ENCODE measurements at regions not wholly inside any gene's neighbourhood (a gene's known extent, or its start where the extent isn't known, plus 50 kb on each side); places are given as distances from the start of the nearest gene placed in this dataset.

DNA sequence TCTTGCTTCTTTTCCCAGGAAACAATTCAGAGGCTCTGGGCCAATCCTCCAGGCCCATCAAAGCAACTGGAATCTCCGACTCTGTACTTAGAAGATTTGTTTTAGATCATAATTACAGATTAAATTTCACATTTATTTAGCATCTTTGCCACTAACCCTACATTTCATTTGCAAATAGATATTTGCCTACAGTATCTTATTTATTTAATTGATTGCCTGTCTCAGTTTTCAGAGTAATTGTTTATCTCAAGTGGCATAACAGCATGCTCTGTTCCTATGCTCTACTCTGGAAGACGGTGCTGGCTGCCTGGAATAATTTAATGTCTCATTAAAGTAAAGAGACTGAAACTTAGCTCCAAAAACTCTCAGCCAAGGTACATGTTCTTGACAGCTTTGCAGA is 213.4 kb downstream of the HNMT start:
- DNase-seq: no peak

DNA sequence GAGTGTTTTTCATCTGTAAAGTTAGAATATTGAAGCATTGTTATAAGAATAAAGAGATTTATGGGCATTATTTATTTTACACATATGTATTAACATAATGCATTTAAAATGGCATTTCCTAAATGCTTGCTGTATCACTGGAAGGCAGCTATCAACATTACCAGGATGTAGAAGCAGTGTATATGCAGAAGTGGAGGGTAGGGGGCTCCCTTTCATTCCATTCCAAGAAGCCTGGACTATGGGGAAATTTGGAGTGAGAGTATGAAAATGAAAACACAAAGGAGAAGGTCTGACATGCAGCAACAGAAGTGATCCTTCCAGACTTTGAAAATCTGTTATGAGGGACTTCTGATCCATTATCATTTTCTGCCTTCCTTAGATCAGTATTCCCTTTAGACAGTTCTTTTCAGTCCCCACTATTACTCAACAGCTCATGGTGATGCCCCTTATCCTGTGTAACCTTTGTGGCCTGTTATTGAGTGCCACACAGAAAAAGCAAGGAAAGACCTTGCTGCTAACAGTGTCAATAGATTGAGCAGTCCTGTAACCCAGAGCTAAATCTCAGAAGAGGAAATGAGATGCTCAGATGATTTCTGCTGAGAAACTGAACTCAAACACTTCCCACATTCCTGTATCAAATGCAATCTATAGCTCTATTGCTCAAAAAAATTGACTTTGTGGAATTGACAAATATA is 216.6 kb downstream of the HNMT start:
- no peak for DNase-seq

DNA sequence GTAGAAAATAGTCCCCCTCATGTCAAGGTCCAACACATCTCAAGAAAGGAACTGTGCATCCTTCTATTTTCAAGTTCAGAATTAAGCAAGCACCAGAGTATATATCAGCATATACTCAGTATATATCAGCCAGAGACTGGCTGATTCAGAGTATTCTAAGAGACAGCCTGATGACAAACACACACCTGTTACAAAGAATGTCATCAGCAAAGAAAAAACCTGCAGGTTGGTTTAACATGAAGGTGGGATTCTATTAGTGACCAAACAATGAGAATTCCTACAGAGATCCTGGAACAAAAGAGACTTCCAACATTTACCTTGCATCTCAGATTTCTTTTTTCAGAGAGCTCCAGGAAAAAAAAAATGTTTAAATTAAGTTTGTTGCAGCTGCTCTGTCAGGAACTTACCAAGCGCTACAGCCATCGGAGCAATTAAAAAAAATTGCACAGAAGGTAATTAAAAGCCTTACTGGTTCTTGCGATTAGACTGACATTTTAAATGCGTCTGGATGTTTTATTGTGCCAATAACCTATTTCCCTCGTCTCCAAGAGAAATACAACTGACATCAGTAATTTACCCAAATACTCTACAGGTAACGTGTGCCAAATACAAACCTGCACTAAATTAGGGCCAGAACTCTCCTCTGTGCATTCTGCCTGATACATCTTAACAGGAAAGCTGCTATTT is 218.1 kb downstream of the HNMT start:
- peak in 1 of 14 donors; percentile 13 for DNase-seq

DNA sequence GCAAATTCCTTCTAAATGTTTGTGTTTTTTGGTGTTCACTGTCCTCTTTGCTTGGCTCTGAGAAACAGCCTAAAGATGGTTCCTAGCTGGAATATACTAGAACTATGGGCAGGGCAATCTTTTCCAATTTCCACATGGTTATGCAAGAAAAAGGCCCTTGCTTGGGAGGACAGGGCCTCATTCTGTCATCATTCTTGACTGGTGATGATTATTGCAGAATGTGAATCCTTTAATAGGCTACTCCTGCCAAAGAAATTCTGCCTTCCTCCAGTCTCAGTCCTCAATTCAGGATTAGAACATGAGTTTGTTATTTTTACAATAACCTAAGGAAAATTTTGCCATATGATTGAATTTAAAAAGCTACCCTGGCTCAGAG is 218.7 kb downstream of the HNMT start:
- DNase-seq: no peak

DNA sequence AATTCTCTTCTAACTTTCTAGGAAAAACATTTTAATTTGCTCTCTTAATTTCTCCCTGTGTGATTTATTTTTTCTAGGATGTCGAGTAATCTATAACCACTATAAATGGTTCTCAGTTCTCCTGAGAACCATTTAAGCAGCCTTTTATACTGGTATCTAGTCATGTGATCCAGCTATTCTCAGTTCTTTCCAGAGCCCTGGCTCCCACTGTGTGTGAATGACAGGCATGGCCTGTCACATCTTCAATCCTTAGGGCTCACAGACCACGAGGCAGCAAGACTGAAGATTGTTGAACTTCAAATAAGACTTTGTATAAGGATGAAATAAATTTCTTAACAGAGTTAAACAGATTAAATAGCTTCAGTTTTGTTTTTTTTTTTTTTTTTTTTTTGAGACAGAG is 219.4 kb downstream of the HNMT start:
- no peak for DNase-seq

DNA sequence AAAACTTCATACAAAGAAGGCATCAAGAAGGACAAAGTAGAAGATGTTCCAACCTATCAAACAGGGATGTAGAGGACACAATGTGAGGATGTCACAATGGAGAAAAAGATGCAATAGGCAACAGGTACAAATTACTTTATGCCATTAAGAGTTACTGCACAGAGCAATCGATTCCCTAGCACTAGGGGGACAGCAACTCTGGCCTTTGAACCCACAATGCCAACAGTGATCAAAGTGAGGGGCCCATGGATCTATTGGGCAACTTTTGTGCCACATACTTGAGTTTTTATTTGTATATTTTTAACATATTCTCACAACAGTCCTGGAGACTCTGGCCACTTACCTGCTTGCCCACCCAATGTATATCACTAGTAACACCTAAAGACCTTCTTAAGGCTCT is 220.2 kb downstream of the HNMT start:
- DNase-seq: no peak

DNA sequence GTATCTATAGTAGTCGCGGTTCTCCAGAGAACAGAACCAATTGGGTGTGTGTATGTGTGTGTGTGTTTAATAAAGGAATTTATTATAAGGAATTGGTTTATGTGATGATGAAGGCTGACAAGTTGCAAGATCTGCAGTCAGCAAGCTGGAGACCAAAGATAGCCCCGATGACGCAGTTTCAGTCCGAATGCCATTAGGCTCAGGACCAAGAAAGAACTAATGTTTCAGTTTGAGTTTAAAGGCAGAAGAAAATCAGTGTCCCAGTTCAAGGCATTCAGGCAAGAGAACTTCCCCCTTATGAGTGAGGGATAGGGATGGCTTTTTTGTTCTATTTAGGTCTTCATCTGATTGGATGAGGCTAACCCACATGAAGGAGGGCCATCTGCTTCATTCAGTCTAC is 221.6 kb downstream of the HNMT start:
- DNase-seq: no peak

DNA sequence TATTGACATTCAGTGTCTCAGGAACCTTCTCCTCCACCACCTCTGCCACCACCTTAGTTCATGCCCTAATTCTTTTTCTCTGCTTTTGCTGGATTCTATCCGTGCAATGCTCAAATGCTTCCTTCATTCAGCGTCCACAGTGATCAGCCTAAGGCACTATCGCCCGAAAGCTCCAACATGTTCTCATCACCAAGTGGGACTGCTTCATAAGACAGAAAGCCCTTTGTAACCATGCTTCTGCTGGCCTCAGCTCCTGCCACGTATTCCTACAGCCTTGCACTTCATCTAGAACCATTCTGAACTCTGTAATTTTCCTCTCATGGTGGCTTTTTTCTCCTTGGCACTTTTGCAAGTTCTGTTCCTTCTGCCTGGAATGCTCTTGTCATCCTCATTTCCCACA is 222.9 kb downstream of the HNMT start:
- DNase-seq: peak in 7 of 14 donors; percentile 5 to 35 (median 12)

DNA sequence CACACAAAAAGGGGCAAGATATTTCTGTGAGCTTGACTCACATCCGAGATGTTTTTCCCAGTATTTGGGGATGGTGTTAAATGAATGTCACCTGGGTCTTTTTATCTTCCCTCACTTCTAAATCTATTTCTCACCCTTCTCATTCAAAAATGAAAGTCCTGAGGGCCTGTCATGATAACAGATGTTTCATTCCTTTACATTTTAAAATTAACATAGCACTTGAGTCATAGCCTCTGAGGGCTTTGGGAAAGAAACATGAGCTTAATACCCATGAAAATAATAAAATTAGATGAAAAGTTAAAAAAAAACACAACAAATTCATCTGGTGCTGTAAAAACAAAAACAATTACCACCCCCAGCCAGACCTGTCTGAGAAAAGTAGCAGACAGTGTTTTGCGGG is 226.7 kb downstream of the HNMT start:
- no peak for DNase-seq

DNA sequence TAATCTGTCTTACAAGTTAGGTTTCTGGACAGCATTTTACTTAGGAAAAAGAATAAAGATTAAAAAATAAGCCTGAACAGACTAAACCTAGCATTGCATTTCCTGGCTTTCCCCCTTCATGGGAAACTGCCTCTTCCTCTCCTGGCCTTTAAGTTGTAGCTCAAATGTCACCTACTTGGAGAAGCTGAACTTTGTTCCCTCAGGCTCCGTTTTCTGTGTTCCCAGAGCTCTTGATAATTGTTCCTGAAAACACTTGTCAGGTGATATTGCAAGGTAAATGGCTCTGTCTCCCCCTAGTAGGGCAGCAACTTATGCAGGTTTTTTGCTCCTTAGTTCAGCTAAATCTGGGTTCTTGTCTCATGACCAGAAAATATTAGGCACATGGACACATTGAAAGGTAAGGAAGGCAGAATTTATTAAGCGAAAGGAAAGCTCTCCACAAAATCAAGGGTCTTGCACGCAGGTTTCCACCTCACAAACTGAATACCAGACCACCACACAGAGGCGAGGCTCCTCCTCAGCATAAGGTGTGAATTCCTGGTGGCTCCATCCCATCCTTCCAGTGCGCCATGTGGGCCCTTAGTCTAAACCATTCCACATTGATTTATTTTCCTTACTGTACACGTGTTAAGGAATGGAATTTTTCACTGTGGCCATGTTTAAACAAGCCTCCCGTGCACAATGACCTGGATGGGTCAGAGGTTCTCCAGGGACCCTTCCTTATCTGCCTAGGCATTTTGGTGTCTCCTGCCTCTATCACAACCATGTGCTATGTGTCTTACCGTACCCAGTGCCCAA is 229.3 kb downstream of the HNMT start:
- no peak for DNase-seq

DNA sequence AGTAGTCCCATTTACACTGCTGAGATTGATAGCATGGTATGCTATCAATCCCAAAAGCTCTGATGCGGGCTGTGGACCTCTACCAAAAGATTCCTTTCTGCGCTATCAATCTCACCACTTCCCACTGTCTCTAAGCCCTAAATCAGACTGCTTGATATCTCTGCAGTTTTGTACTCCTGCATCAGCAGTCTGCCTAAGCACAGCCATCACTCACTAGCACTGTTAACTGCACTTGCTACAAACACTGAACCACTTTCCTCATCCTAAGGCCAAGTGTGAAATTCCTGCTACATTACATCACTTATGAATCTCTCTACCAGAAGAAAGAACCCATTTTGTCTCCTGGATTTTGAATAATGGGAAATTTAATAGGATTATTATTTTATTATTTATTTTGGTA is 237.0 kb downstream of the HNMT start:
- DNase-seq: no peak

DNA sequence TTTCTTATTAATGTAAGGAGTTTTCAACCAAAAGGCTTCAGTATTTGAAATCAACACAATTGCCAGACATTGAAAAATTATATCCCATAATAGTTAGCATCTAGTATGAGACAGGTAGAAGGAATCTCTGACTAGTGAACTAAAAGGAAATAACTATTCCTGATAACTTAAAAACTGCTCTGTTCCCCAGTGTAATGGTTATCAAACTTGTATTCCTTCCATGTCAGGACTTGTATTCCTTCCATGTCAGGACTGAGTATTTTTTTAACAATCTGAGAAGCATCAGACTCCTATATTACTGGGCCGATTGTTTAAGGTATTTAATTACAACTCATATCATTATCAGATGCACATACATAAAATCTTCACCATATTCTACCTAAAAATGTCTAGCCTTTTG is 238.5 kb downstream of the HNMT start:
- no peak for DNase-seq

DNA sequence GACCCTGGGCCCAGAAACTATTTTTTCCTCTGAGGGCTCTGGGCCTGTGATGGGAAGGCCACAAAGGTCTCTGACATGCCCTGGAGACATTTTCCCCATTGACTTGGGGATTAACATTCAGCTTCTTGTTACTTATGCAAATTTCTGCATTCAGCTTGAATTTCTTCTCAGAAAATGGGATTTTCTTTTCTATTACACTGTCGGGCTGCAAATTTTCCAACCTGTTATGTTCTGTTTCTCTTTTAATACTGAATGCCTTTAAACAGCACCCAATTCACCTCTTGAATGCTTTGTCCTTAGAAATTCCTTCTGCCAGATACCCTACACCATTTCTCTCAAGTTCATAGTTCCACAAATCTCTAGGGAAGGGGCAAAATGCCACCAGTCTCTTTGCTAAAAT is 241.0 kb downstream of the HNMT start:
- no peak for DNase-seq

DNA sequence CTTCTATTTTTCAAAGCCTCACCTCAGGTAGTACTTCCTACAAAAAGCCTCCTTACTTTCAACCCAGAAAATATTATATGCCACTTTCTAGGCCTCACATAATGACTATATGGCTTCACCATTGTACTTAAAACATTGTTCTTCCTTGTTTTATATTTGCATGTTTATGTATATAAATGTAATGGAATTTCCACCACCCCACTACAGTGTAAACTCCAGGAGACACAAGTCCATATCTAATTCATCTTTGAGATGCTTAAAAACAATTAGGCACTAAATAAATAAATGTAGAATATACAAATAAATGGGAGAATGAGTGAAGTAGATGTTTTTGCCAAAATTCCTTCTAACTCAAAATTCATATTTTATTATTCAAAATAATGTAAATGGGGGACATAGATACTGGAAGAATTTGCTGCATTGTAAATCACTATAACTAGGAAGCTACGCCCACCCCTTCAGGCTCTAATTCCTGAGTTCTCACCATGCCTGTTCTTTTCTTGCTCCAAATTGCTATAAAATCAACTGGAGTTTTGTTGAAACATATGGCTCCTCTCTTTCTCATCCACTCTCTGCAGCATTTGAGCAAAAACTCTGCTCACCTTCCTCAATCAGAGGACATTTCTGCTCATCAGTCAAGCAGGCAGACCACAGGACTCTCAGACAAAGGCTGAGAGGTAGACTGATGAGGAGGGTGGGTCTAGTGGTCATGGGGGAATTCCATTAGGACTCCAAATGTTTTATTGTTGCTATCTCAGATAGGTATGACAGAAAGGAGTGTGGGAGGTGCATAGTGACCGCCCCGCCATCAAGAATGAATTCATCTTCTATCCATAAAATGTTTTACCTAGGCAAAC is 243.0 kb downstream of the HNMT start:
- no peak for DNase-seq

DNA sequence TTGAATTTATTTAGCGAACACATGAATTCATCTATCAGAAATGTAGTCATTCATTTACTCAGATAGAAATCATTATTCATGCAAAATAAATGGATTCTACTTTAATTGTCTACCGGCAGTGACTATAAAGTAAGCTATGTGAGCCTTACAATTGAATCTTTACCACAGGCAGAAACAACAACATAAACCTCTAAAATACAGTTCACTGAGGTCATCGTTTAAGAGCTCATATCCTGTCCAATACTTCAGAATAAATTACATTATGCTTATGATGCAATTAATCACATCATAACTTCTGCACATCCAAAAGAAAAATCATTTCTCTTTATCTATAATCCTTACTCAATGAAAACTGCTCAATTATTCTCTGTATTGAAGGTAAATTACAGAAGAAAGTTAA is 244.7 kb downstream of the HNMT start:
- DNase-seq: no peak

DNA sequence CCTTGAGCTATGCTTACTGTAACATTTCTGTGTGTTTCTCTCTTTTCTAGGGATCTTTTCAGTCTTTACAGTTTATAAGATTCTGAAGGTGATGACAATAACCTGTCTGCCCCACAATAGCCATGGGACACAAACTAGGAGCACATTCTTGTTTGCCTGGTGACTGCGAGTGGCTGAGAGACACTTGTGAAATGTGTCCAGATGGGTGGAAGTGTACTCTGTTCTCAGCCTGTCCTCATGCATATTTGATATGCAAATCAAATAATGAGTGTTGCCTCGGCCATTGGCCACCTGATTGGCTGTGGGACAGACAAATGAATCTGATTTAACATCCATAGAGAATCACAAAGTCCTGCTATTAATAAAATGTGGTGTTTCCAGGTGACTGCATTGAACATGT is 246.2 kb downstream of the HNMT start:
- DNase-seq: no peak

DNA sequence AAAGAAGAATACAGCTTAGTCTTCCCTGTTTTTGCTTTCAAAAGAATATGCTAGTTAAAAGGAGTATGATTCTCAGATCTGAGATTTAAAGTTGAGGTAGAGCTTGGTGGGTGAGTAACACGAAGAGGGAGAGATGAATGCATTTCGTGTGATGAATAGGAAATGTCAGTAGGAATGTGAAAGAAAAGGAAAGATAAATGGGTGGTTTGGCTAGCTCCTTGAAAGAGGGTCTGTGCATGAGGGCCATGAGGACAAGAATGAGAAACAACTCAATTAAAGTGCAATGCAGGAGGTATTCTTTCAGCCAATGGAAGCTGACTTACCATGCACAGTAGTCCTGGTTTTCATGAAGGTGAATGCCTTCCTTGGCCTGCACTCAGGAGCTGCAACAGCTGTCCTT is 248.2 kb downstream of the HNMT start:
- DNase-seq: no peak

DNA sequence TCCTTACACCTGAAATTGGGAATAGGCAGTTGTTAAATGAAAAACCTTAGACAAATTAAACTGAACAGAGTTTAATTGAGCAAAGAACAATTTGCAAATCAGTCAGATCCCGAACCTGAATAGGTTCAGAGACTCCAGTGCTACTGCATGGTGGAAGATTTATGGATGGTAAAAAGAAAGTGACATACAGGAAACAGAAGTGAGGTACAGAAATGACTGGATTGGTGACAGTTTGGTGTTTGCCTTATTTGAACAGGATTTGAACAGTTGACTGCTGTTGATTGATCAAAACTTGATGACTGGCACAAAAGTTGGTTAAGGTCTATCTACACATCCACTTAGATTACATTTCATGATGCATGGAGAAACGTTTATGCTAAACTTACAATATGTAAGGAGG is 248.8 kb downstream of the HNMT start:
- DNase-seq: no peak

DNA sequence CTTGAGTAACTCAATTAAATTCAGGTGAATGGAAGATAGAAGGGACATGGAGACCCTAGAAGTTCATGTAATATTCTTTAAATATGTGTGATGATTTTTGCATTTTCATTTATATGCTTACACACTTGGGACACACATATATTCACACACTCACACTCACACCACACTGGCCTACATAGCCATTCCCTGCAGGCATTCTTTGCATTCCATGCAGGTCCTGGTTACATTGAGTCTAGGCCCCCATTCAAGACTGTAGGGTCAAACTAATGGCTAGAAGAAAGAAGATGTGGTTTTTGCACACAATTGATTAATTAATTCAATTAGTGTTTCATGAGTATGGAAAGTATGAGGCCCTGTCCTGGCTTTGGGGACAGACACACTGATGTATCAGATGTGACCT is 249.4 kb downstream of the HNMT start:
- DNase-seq: no peak

DNA sequence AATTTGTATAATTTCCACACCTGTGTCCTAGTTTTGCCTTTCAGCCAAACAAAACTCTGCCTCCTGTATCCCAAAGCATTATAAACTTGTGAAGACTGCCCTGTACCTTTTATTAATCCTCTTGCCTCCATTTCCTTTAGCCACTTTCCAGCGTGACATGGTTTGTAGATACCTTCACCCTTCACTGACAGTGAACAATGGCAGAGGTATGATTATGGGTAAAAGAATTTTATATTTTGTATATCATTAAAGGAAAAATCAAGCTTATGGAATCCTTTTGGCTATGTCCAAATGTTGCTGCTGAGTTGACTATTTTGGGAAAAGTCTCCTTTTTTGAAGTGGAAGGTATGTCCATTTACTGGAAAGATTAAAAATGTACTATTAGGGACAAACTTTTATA is 251.7 kb downstream of the HNMT start:
- DNase-seq: no peak

DNA sequence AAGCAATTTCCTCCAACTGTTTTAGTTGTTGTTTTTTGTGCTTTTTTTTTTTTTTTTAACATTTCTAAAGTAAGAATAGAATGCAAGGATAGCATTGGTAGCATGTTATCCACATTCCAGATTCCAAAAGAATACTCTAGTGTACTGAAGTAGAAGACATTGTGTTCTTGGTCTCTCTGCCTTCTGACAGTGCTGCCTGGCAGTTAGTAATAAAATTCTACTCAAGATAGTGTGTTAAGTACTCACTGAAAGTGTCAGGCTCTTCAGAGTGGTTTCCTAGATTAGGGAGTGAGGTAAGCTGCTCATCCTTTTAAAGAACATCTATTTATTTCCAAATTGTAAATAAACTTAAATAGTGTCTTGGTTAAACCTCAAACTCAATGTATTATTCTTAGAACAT is 253.7 kb downstream of the HNMT start:
- no peak for DNase-seq

DNA sequence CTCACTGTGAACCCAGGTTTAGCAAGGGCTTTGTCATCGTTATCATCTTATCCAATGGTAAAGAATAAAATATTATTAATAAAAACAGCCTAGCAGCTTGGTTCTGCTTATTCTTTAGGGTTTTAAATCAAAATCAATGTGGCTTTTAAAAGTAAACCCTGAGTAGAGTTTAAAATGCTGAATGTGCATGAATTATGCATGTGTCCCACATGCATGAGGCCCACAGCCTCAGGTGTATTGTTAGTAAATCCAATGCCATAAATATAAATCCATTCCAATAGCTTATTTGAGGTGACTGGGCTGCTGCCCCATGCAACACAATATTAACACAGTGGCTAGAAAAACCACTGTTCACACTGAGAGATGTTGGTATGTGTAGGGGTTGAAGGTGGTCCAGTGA is 254.1 kb downstream of the HNMT start:
- no peak for DNase-seq

DNA sequence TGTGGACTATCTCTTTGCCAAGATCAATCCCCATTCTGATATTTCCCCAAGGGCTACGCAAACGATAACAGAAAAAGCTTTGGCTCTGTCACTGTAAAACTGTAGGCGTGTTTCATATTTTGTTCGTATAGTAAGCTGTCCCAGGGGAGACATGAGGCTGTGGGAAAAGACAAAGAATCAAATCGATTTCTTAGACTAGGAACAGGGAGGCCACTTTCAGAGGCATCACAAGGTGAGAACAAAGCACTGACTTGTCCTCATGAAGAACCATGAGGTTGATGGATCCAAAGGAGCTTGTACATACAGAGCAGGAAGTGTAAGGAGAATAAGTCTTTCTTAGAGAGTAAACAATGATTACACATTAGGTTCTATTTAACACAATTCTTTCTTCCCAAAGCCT is 255.7 kb downstream of the HNMT start:
- no peak for DNase-seq

All from C1 segment of cervical spinal cord (tissue), 14 donors.